HepG2 (cell line): ENCODE measurements at regions not wholly inside any gene's neighbourhood (a gene's known extent, or its start where the extent isn't known, plus 50 kb on each side); places are given as distances from the start of the nearest gene placed in this dataset.

Experiments
- REPIN1 ChIP-seq: sonication (generic); formaldehyde crosslinking; IDR thresholded peaks from 2 replicates; pipeline ENCODE4 v1.8.0; 2022; ENCODE audit warnings: missing genetic modification reagents, low read depth, mild to moderate bottlenecking, borderline replicate concordance
- RFXANK ChIP-seq: IDR thresholded peaks from 2 replicates; pipeline ENCODE4 v1.6.1; 2016
- ZBTB21 ChIP-seq: sonication (generic); formaldehyde crosslinking; IDR thresholded peaks from 2 replicates; pipeline ENCODE4 v1.4.0; 2020; ENCODE audit warnings: missing genetic modification reagents
- TF ChIP-seq, protein P1 (sequence below): sonication (generic); formaldehyde crosslinking; IDR thresholded peaks from 2 replicates; pipeline ENCODE4 v1.4.0; 2020; ENCODE audit warnings: missing genetic modification reagents
- TF ChIP-seq, protein P2 (sequence below): sonication (generic); formaldehyde crosslinking; conservative IDR thresholded peaks from 2 replicates; pipeline ENCODE4 v1.5.0; 2020; ENCODE audit warnings: missing genetic modification reagents
- TF ChIP-seq, protein P3 (sequence below): sonication (generic); formaldehyde crosslinking; IDR thresholded peaks from 2 replicates; pipeline ENCODE4 v1.8.0; 2022; ENCODE audit warnings: mild to moderate bottlenecking, missing genetic modification reagents, moderate library complexity
- TF ChIP-seq, protein P4 (sequence below): IDR thresholded peaks from 2 replicates; pipeline ENCODE4 v1.6.1; 2016; ENCODE audit warnings: missing biosample characterization, missing genetic modification reagents, low read depth

DNA sequence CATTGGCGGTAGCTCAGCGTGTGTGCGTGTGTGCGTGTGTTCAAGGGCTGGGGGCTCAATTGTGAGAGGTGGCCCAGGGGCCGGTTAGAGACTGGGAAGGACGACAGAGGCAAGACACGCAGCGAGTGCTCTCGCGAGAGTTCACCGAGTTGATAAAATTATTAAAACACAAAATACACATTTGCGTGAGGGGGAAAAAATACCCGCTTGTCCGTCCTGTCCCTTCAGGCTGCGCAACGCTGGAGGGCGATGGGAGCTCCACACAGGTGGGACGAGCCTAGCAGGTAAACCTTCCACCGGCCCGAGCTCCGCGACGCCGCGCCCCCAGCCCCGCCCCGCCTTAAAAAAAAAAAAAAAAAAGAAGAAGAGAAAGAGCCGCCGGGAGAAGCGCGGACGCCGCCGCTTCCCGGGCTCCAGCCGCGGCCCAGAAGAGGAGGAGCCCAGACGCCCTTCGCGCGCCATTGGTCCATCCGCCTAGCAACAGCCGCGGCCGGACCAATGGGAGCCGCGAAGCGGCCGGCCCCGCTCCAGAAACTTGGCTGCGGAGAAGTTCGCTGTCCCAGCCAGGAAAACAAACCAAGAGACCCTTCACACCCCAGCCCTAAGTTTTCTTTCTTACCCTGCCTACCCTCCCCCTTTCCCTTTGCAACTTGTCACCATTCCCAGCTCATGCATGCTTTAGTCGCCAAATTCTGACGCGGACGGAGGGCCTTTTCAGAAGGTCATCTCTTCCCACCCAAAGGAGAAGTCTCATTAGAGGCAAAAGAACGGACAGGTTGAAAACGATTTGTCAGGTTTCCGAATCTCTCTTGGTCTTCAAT, 169.9 kb upstream of the MAF start (continued):
- TF ChIP-seq, protein P1, sequence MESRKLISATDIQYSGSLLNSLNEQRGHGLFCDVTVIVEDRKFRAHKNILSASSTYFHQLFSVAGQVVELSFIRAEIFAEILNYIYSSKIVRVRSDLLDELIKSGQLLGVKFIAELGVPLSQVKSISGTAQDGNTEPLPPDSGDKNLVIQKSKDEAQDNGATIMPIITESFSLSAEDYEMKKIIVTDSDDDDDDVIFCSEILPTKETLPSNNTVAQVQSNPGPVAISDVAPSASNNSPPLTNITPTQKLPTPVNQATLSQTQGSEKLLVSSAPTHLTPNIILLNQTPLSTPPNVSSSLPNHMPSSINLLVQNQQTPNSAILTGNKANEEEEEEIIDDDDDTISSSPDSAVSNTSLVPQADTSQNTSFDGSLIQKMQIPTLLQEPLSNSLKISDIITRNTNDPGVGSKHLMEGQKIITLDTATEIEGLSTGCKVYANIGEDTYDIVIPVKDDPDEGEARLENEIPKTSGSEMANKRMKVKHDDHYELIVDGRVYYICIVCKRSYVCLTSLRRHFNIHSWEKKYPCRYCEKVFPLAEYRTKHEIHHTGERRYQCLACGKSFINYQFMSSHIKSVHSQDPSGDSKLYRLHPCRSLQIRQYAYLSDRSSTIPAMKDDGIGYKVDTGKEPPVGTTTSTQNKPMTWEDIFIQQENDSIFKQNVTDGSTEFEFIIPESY (CRISPR knock-in tag): no peak
- TF ChIP-seq, protein P2, sequence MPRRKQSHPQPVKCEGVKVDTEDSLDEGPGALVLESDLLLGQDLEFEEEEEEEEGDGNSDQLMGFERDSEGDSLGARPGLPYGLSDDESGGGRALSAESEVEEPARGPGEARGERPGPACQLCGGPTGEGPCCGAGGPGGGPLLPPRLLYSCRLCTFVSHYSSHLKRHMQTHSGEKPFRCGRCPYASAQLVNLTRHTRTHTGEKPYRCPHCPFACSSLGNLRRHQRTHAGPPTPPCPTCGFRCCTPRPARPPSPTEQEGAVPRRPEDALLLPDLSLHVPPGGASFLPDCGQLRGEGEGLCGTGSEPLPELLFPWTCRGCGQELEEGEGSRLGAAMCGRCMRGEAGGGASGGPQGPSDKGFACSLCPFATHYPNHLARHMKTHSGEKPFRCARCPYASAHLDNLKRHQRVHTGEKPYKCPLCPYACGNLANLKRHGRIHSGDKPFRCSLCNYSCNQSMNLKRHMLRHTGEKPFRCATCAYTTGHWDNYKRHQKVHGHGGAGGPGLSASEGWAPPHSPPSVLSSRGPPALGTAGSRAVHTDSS (CRISPR knock-in tag): no peak
- TF ChIP-seq RFXANK (CRISPR knock-in tag) (peak; percentile 99), ZBTB21 (CRISPR knock-in tag) (no peak), REPIN1 (no peak)
- TF ChIP-seq, protein P3, sequence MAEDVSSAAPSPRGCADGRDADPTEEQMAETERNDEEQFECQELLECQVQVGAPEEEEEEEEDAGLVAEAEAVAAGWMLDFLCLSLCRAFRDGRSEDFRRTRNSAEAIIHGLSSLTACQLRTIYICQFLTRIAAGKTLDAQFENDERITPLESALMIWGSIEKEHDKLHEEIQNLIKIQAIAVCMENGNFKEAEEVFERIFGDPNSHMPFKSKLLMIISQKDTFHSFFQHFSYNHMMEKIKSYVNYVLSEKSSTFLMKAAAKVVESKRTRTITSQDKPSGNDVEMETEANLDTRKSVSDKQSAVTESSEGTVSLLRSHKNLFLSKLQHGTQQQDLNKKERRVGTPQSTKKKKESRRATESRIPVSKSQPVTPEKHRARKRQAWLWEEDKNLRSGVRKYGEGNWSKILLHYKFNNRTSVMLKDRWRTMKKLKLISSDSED: no peak
- TF ChIP-seq, protein P4, sequence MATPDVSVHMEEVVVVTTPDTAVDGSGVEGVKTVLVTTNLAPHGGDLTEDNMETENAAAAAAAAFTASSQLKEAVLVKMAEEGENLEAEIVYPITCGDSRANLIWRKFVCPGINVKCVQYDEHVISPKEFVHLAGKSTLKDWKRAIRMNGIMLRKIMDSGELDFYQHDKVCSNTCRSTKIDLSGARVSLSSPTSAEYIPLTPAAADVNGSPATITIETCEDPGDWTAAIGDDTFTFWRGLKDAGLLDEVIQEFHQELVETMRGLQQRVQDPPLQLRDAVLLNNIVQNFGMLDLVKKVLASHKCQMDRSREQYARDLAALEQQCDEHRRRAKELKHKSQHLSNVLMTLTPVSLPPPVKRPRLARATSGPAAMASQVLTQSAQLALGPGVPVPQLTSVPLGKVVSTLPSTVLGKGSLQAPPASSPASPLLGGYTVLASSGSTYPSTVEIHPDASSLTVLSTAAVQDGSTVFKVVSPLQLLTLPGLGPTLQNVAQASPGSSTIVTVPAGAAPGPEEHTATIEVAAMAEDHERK (CRISPR knock-in tag): no peak
- TF ChIP-seq, all 625 proteins: peak for 40
